ENCODE measurements at regions not wholly inside any gene's neighbourhood (a gene's known extent, or its start where the extent isn't known, plus 50 kb on each side); places are given as distances from the start of the nearest gene placed in this dataset.

DNA sequence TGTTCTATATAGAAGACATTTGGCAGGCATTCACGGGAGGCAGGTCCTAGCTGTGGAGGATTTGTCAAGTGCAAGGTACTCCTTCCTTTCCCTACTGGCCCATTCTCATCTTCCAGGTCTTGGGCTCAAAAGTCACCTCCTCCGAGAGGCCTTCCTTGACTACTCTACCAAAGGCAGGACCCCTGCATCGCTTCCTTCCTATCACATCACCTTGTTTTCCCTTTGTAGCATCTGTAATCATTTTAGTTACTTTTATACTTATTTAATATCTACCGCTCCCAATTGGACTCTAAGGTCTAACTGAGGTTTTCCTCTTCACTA is 296.8 kb upstream of the KAZN start:
- no peak for DNase-seq (ENCODE audit: low read depth, low spot score)

- DNase-seq (ENCODE audit: low read depth, low spot score) = no peak
Measured at GRCh38 chr1:14302025-14302424, 296.5 kb upstream of the KAZN start.

DNA sequence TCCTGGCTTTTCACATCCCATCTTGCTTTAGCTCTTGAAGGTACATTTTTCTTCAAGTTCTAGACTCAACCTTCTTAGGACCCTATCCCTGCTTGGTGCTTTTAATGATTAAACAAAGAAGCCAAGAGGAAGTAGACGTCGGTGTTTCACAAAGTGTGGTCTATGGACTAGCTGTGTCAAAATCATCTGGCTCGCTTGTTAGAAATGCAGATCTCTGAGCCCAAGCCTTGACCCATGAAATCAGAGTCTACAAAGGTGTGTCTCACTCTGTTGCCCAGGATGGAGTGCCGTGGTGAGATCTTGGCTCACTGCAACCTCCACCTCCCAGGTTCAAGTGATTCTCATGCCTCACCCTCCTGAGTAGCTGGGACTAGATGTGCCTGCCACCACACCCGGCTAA is 295.5 kb upstream of the KAZN start:
- no peak for DNase-seq (ENCODE audit: low read depth, low spot score)

DNA sequence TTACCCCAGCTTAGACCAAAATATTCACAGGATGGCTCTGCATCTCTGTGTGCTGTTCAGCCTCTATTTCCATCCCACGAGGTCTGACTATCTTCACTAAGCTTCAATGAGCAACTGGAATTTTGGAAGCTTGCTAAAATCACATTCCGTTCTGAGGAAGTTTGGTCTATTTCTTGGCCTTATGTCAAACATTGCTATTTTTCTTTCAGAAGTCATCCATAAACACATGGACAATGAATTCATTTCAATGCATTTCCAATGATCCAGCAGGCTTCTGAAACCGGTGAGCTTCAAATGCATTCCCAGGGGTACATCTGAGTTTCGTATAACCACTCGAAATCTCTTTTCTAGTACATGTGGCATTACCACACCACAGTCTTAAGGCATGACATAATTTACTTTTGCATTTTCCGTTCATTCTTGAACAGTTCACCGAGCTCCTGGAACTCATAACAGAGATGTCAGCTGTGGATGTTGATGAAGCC is 294.1 kb upstream of the KAZN start:
- DNase-seq (ENCODE audit: low read depth, low spot score) = no peak

DNA sequence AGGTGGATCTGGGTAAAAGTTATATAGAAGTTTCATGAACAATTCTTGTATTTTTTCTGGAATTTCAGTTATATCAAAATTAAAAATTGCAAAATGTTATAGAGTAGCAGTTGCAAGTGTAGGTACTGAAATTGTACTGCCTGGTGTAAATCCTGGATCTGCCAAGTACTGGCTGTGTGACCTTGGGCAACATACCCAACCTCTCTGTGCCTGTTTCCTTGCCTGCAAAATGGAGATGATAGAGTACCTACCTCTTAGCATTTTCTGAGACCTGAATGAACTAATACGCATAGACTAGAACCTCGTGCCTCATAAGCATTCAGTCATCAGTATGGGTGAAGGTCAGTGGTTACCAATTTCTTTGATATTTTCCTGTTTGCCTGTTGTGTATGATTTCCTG is 290.0 kb upstream of the KAZN start:
- no peak for DNase-seq (ENCODE audit: low read depth, low spot score)

DNA sequence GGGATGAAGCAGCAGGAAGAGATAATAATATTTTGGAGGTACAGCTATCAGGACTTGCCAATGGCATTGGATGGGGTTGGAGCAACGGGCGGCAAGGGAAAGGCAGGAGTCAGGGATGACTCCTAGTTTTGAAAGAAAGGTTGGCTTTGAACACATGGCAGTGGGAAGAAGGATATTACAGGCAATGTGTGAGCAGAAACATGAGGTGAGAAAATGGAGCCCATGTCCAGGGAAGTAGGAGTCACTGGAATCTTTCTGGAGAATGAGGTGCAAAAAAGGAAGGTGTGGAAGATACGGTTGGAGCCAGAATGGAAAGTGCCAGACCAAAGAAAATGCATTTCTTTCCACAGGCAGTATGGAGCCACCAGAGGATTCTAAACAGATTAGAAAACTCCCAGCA is 288.5 kb upstream of the KAZN start:
- DNase-seq (ENCODE audit: low read depth, low spot score) = no peak

DNA sequence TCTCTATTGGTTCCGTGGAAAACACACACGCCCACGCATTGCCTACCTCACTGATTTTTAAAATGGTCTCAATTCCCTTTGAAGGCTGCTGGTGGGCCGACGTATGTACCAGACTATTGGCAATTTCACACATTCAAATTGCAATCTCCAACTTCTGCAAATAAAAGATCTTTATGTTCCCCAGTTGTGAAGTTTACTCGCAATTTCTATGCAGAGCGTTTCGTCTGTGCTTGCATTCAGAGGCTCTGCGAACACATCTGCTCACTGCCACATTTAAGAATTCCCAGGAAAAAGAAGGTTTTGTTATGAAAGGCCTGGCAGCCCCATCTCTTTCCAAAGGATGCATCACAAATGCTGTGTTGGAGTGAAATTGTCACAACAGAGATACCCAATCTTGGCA is 288.0 kb upstream of the KAZN start:
- DNase-seq (ENCODE audit: low read depth, low spot score) = no peak

GRCh38 chr1:14313731-14314431 is 284.6 kb upstream of the KAZN start:
- no peak for DNase-seq (ENCODE audit: low read depth, low spot score)

DNA sequence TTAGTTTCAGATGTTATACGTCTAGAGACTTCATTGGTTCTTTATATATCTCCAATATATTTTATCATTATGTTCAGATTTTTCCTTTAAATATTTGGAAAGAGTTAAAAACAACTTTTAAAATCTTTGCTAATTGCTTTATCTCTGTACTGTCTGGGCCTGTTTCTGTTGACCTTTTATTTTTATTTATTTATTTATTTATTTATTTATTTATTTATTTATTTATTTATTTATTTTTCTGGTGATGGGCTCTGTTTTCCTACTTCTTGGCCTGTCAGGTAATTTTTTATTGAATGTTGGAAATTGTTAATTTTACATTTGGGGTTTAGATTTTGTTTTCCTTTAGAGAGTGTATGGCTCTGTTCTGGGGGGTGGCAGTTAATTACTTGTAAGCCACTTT is 279.7 kb upstream of the KAZN start:
- DNase-seq (ENCODE audit: low read depth, low spot score) = no peak

GRCh38 chr1:14320518-14320917 is 278.0 kb upstream of the KAZN start:
- no peak for DNase-seq (ENCODE audit: low read depth, low spot score)

DNA sequence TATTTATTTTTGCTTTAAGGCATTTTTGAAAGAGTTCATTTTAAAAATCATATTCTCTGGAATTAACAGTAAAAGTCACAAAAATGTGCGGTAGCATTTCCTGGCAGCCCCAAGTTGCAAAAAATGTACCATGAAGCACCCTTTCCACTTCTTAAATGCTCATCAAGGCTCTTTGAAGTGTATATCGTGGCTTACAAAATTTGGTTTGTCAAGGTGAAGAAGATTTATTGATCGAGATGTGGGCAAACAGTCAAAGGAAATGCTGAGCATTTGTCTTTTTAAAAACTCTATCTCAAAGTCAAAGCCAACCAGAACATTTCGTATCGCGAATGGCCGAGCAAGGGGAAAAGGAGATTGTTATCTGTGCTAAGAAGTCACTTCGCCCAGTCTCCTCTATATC is 277.5 kb upstream of the KAZN start:
- DNase-seq (ENCODE audit: low read depth, low spot score) = no peak

- DNase-seq (ENCODE audit: low read depth, low spot score) = no peak
Measured at GRCh38 chr1:14321422-14321821, 277.1 kb upstream of the KAZN start.

DNA sequence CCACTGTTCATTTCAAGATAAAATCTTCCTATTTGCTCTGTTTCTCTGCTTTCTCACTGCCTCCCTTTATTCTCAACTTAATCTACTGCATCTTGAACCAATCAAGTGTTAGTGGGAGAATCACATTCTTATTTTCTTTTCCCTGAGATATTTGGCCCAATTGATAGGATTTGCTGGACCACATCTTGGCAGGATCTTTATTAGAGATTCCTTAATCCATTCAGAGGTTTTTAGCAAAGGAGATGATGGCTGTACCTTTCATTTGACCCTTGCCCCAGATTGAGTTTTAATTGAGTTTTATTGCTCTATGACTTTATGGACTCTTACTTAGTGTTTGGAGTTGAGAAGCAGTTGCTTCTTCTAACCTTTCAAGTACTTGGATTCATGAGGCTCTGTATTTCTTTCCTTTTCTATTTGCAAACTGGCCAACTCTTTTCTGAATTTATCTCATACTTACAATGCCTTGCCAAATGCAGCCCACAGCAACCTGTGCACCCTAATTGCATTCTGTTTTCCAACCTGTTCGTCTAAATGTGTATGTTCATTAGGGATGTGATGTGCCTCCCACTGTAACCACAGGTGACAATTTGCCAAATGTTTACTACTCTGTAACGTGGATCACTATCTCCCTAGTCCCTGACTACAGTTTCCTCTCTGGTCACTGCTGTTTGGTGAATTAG is 274.8 kb upstream of the KAZN start:
- DNase-seq (ENCODE audit: low read depth, low spot score) = no peak

- no peak for DNase-seq (ENCODE audit: low read depth, low spot score)
Measured at GRCh38 chr1:14324248-14324630, 274.2 kb upstream of the KAZN start.

GRCh38 chr1:14326857-14327256 is 271.6 kb upstream of the KAZN start:
- DNase-seq (ENCODE audit: low read depth, low spot score) = no peak

- no peak for DNase-seq (ENCODE audit: low read depth, low spot score)
Measured at GRCh38 chr1:14328685-14329084, 269.8 kb upstream of the KAZN start.

- no peak for DNase-seq (ENCODE audit: low read depth, low spot score)
Measured at GRCh38 chr1:14332158-14332557, 266.3 kb upstream of the KAZN start.

DNA sequence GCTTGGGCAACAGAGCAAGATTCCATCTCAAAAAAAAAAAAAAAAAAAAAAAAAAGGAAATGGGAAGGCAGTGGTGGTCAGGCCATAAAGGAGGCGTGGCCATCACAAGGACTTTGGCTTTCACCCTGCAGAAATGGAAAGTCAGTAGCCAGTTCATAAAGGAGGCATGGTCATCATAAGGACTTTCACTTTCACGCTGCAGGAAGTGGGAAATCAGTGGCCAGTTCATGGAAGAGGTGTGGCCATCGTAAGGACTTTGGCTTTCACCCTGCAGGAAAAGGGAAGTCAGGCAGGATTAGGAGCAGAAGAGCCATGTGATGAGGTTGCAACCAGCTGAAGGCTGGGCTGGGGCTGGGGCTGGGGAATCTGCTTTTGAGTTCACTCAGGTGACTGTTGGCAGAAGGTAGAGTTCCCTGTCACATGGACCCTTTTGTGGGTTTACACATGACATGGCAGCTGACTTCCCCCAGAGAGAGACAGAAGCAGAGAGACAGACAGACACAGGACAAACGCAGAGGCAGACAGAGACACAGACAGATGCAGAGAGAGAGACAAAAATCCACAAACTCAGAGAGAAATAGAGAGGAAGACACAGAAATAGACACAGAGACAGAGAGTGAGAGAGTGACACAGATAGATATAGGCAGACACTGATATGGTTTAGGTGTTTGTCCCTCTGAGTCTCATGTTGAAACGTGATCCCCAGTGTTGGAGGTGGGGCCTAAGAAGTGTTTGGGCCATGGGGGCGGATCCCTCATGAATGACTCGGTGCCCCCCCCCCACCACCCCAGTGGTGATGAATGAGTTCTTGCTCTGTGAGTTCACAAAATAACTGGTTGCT is 263.9 kb upstream of the KAZN start:
- no peak for DNase-seq (ENCODE audit: low read depth, low spot score)

DNA sequence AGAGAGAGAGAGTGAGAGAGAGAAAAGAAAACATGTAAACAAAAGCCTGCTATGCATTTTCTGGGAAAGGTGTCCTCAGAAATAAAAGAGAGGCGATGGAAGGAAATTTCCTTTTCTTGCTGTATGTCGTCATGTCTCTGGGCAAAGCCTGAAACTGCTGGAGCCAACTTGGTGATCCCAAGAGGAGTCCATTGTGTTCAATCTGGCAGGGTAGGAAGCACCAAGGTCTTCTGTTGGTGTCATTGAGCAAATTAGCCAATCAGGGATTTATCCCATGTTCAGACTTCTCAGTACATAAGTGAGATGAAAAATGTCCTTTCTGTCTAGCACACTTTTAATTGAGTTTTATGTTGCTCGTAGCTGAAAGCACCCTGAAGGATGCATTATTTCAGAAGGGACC is 260.0 kb upstream of the KAZN start:
- DNase-seq (ENCODE audit: low read depth, low spot score) = no peak

DNA sequence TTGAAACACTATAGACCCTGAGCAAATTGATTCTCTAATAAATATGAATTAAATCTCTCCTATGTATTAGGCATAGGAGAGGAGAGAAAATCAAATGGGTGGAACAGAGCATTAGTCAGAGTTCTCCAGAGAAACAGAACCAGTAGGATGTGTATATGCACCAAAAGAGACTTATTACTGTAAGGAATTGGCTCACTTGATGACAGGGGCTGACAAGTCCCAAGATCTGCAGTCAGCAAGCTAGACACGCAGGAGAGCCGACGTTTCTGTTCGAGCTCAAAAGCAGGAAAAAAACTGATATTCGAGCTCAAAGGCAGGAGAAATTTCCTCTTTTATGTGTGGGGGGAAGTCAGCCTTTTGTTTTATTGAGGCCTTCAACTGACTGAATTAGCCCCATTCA is 259.2 kb upstream of the KAZN start:
- no peak for DNase-seq (ENCODE audit: low read depth, low spot score)

- no peak for DNase-seq (ENCODE audit: low read depth, low spot score)
Measured at GRCh38 chr1:14340002-14340785, 258.3 kb upstream of the KAZN start.

- no peak for DNase-seq (ENCODE audit: low read depth, low spot score)
Measured at GRCh38 chr1:14341147-14341546, 257.3 kb upstream of the KAZN start.
